HepG2 (cell line): ENCODE measurements at regions not wholly inside any gene's neighbourhood (a gene's known extent, or its start where the extent isn't known, plus 50 kb on each side); places are given as distances from the start of the nearest gene placed in this dataset.

ENCODE experiments used
- EP300 ChIP-seq, 3 experiments: sonication (generic) in 1 of 3; formaldehyde crosslinking in 1 of 3; IDR thresholded peaks; 2 replicates each; pipeline versions ENCODE4 v1.5.1 to v1.6.1; 2011 to 2020; ENCODE audit warnings: low read depth in 2 of 3, low read length in 2 of 3, borderline replicate concordance in 1 of 3, improper control_type of control experiment in 1 of 3, mild to moderate bottlenecking in 1 of 3, missing genetic modification reagents in 1 of 3, moderate library complexity in 1 of 3
- HDAC1 ChIP-seq: sonication (generic); formaldehyde crosslinking; IDR thresholded peaks from 2 replicates; pipeline ENCODE4 v1.5.1; 2020; ENCODE audit warnings: mild to moderate bottlenecking, missing genetic modification reagents
- HNF4A ChIP-seq: sonication (generic); formaldehyde crosslinking; IDR thresholded peaks from 2 replicates; pipeline ENCODE4 v1.4.0; 2020; ENCODE audit warnings: missing genetic modification reagents
- HNRNPH1 ChIP-seq: fragments of 200-400 bp; formaldehyde crosslinking; optimal IDR thresholded peaks from 2 replicates; pipeline ENCODE3; 2017; ENCODE audit warnings: mild to moderate bottlenecking, low read depth, low read length
- MIER2 ChIP-seq: IDR thresholded peaks from 2 replicates; pipeline ENCODE4 v1.6.1; 2016; ENCODE audit warnings: missing biosample characterization, missing genetic modification reagents
- SOX13 ChIP-seq, 3 experiments: fragments of 450-650 bp in 1 of 3; sonication (generic) in 1 of 3; formaldehyde crosslinking in 1 of 3; IDR thresholded peaks in 2 of 3; conservative IDR thresholded peaks in 1 of 3; 2 replicates each; pipeline versions ENCODE4 v1.5.0 to v1.6.1; 2016 to 2020; ENCODE audit warnings: antibody characterized with exemption in 1 of 3, mild to moderate bottlenecking in 1 of 3, missing compliant biosample characterization in 1 of 3, missing genetic modification reagents in 1 of 3, moderate library complexity in 1 of 3
- SOX5 ChIP-seq: IDR thresholded peaks from 2 replicates; pipeline ENCODE4 v1.6.1; 2016; ENCODE audit warnings: borderline replicate concordance
- SOX6 ChIP-seq, 2 experiments: fragments of 450-650 bp in 1 of 2; sonication (generic) in 1 of 2; formaldehyde crosslinking in 1 of 2; IDR thresholded peaks; 2 replicates each; pipeline versions ENCODE4 v1.4.0 to v1.6.1; 2017 to 2020; ENCODE audit warnings: antibody characterized with exemption in 1 of 2, mild to moderate bottlenecking in 1 of 2, missing genetic modification reagents in 1 of 2
- TEAD3 ChIP-seq: optimal IDR thresholded peaks from 2 replicates; pipeline ENCODE3; 2016; ENCODE audit warnings: borderline replicate concordance
- TSC22D2 ChIP-seq: sonication (generic); formaldehyde crosslinking; IDR thresholded peaks from 2 replicates; pipeline ENCODE4 v1.5.1; 2020; ENCODE audit warnings: missing genetic modification reagents, mild to moderate bottlenecking, borderline replicate concordance
- ZNF17 ChIP-seq: sonication (generic); formaldehyde crosslinking; IDR thresholded peaks from 2 replicates; pipeline ENCODE4 v1.5.0; 2020; ENCODE audit warnings: mild to moderate bottlenecking, missing genetic modification reagents
- ZNF207 ChIP-seq: fragments of 450-650 bp; IDR thresholded peaks from 2 replicates; pipeline ENCODE4 v1.6.1; 2016; ENCODE audit warnings: antibody characterized with exemption, borderline replicate concordance
- ZNF230 ChIP-seq: sonication (generic); formaldehyde crosslinking; IDR thresholded peaks from 2 replicates; pipeline ENCODE4 v1.4.0; 2020; ENCODE audit warnings: mild to moderate bottlenecking, missing genetic modification reagents
- ZNF451 ChIP-seq: sonication (generic); formaldehyde crosslinking; IDR thresholded peaks from 2 replicates; pipeline ENCODE4 v1.5.0; 2020; ENCODE audit warnings: mild to moderate bottlenecking, missing genetic modification reagents
- ZNF709 ChIP-seq: sonication (generic); formaldehyde crosslinking; IDR thresholded peaks from 2 replicates; pipeline ENCODE4 v1.5.0; 2020; ENCODE audit warnings: mild to moderate bottlenecking, missing genetic modification reagents
- ZNF777 ChIP-seq: sonication (generic); formaldehyde crosslinking; IDR thresholded peaks from 2 replicates; pipeline ENCODE4 v1.4.0; 2020; ENCODE audit warnings: missing genetic modification reagents
- ZNF781 ChIP-seq: sonication (generic); formaldehyde crosslinking; IDR thresholded peaks from 2 replicates; pipeline ENCODE4 v1.5.1; 2020; ENCODE audit warnings: borderline replicate concordance, mild to moderate bottlenecking, missing genetic modification reagents; ENCODE audit errors: not compliant biosample characterization
- TF ChIP-seq, protein P1 (sequence below): sonication (generic); formaldehyde crosslinking; IDR thresholded peaks from 2 replicates; pipeline ENCODE4 v1.5.0; 2020; ENCODE audit warnings: mild to moderate bottlenecking, missing genetic modification reagents, borderline replicate concordance
- TF ChIP-seq, protein P2 (sequence below): sonication (generic); formaldehyde crosslinking; IDR thresholded peaks from 2 replicates; pipeline ENCODE4 v1.9.0; 2022; ENCODE audit warnings: missing genetic modification reagents, mild to moderate bottlenecking, borderline replicate concordance
- TF ChIP-seq, protein P3 (sequence below): IDR thresholded peaks from 2 replicates; pipeline ENCODE4 v1.6.1; 2012; ENCODE audit warnings: low read length, improper control_type of control experiment
- TF ChIP-seq, protein P4 (sequence below): sonication (generic); formaldehyde crosslinking; IDR thresholded peaks from 2 replicates; pipeline ENCODE4 v1.9.0; 2021; ENCODE audit warnings: missing genetic modification reagents, borderline replicate concordance

DNA sequence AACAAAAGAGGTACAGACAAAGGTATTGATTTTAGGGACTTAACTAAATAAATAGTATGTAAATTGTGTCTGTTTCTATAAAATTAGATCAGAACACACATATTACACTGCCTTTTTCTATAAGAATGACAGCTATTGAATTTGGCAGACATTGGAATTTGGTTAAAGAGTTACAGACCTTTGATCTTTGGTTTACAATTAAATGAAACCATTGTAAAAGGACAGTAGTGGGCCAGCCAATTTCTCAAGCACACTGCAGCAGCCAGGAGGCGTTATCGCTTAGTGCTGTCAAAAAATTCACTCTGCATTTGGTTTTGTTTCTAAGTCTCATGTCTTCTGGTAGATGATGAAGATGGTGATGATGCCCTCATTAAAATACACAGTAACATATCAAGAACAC, 175.9 kb downstream of the NR4A2 start (continued):
- TF ChIP-seq HDAC1 (CRISPR knock-in tag), result no peak
- no peak for TF ChIP-seq ZNF777 (CRISPR knock-in tag)
- no peak for TF ChIP-seq ZNF781 (CRISPR knock-in tag)
- no peak for TF ChIP-seq ZNF207
- no peak for TF ChIP-seq HNRNPH1
- no peak for TF ChIP-seq ZNF17
- TF ChIP-seq, protein P1, sequence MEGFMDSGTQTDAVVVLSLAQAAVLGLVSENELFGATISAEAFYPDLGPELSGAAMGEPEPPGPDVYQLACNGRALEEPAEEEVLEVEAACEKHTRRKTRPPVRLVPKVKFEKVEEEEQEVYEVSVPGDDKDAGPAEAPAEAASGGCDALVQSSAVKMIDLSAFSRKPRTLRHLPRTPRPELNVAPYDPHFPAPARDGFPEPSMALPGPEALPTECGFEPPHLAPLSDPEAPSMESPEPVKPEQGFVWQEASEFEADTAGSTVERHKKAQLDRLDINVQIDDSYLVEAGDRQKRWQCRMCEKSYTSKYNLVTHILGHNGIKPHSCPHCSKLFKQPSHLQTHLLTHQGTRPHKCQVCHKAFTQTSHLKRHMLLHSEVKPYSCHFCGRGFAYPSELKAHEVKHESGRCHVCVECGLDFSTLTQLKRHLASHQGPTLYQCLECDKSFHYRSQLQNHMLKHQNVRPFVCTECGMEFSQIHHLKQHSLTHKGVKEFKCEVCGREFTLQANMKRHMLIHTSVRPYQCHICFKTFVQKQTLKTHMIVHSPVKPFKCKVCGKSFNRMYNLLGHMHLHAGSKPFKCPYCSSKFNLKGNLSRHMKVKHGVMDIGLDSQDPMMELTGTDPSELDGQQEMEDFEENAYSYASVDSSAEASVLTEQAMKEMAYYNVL (CRISPR knock-in tag), result no peak
- no peak for TF ChIP-seq EP300 (IDR thresholded peaks at IDR 0.05; ENCODE audit: low read depth in 2 of 2, low read length in 2 of 2)
- TF ChIP-seq EP300 (CRISPR knock-in tag; IDR thresholded peaks at IDR 0.05; ENCODE audit: borderline replicate concordance), result no peak
- no peak for TF ChIP-seq SOX6 (IDR thresholded peaks at IDR 0.05)
- TF ChIP-seq SOX6 (CRISPR knock-in tag; IDR thresholded peaks at IDR 0.05), result peak; percentile 30; the same call in 1 of the 2 replicates
- TF ChIP-seq TEAD3 (CRISPR knock-in tag), result no peak
- no peak for TF ChIP-seq TSC22D2 (CRISPR knock-in tag)
- TF ChIP-seq, protein P2, sequence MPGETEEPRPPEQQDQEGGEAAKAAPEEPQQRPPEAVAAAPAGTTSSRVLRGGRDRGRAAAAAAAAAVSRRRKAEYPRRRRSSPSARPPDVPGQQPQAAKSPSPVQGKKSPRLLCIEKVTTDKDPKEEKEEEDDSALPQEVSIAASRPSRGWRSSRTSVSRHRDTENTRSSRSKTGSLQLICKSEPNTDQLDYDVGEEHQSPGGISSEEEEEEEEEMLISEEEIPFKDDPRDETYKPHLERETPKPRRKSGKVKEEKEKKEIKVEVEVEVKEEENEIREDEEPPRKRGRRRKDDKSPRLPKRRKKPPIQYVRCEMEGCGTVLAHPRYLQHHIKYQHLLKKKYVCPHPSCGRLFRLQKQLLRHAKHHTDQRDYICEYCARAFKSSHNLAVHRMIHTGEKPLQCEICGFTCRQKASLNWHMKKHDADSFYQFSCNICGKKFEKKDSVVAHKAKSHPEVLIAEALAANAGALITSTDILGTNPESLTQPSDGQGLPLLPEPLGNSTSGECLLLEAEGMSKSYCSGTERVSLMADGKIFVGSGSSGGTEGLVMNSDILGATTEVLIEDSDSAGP (CRISPR knock-in tag), result no peak
- TF ChIP-seq SOX13 (IDR thresholded peaks at IDR 0.05), result no peak
- TF ChIP-seq SOX13 (CRISPR knock-in tag; conservative IDR thresholded peaks at IDR 0.05 in 1 of 2, IDR thresholded peaks at IDR 0.05 in 1 of 2), result peak in 1 of 2 experiments; percentile 60; a peak in 2 of 4 replicates
- no peak for TF ChIP-seq ZNF451 (CRISPR knock-in tag)
- no peak for TF ChIP-seq MIER2
- TF ChIP-seq, protein P3, sequence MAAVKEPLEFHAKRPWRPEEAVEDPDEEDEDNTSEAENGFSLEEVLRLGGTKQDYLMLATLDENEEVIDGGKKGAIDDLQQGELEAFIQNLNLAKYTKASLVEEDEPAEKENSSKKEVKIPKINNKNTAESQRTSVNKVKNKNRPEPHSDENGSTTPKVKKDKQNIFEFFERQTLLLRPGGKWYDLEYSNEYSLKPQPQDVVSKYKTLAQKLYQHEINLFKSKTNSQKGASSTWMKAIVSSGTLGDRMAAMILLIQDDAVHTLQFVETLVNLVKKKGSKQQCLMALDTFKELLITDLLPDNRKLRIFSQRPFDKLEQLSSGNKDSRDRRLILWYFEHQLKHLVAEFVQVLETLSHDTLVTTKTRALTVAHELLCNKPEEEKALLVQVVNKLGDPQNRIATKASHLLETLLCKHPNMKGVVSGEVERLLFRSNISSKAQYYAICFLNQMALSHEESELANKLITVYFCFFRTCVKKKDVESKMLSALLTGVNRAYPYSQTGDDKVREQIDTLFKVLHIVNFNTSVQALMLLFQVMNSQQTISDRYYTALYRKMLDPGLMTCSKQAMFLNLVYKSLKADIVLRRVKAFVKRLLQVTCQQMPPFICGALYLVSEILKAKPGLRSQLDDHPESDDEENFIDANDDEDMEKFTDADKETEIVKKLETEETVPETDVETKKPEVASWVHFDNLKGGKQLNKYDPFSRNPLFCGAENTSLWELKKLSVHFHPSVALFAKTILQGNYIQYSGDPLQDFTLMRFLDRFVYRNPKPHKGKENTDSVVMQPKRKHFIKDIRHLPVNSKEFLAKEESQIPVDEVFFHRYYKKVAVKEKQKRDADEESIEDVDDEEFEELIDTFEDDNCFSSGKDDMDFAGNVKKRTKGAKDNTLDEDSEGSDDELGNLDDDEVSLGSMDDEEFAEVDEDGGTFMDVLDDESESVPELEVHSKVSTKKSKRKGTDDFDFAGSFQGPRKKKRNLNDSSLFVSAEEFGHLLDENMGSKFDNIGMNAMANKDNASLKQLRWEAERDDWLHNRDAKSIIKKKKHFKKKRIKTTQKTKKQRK, result no peak
- TF ChIP-seq, protein P4, sequence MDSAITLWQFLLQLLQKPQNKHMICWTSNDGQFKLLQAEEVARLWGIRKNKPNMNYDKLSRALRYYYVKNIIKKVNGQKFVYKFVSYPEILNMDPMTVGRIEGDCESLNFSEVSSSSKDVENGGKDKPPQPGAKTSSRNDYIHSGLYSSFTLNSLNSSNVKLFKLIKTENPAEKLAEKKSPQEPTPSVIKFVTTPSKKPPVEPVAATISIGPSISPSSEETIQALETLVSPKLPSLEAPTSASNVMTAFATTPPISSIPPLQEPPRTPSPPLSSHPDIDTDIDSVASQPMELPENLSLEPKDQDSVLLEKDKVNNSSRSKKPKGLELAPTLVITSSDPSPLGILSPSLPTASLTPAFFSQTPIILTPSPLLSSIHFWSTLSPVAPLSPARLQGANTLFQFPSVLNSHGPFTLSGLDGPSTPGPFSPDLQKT (CRISPR knock-in tag), result no peak
- TF ChIP-seq ZNF230 (CRISPR knock-in tag), result no peak
- TF ChIP-seq HNF4A (CRISPR knock-in tag), result peak; percentile 35; the same call in 1 of the 2 replicates
- peak; percentile 53; the same call in 1 of the 2 replicates for TF ChIP-seq SOX5 (CRISPR knock-in tag)
- no peak for TF ChIP-seq ZNF709
